Motor neuron (in vitro differentiated cells): ENCODE measurements at regions not wholly inside any gene's neighbourhood (a gene's known extent, or its start where the extent isn't known, plus 50 kb on each side); places are given as distances from the start of the nearest gene placed in this dataset.
A peak's percentile ranks its signal among the peaks of the same experiment; 100 is the strongest.

Source experiments
- ATAC-seq, 8 experiments: fragments of 200-7000 bp; cut with Tn5 transposase; replicated peaks in 6 of 8; 2 replicates each; pipeline ENCODE4 v1.8.0; 2021; ENCODE audit warnings: mild to moderate bottlenecking in 8 of 8, moderate library complexity in 8 of 8
- H3K27ac ChIP-seq, 2 donors: fragments of 250-450 bp; sonication (Bioruptor Pico); 2 replicates each; pipeline ENCODE4 v1.9.0; 2021; ENCODE audit warnings: antibody characterized with exemption in 2 of 2, mild to moderate bottlenecking in 2 of 2, moderate library complexity in 1 of 2
- H3K4me1 ChIP-seq, 2 donors: fragments of 250-450 bp; sonication (Bioruptor Pico); replicated peaks in 1 of 2; 2 replicates each; pipeline ENCODE4 v1.6.1; 2021; ENCODE audit warnings: antibody characterized with exemption in 2 of 2, mild to moderate bottlenecking in 2 of 2, moderate library complexity in 1 of 2
- H3K4me3 ChIP-seq, 5 donors: fragments of 250-450 bp; sonication (Bioruptor Pico); 2 replicates each; pipeline ENCODE4 v1.9.0; 2021; ENCODE audit warnings: antibody characterized with exemption in 5 of 5, mild to moderate bottlenecking in 5 of 5, moderate library complexity in 4 of 5
- WGBS, 10 experiments: fragments of 450-650 bp; shearing (Covaris generic); methylation state at CpG; one replicate each; pipeline ENCODE4 v1.0.0; 2022; 5-methylcytosine and 5-hydroxymethylcytosine counted together
- in situ Hi-C, 9 experiments: fragments of 400-800 bp; cut with MboI; loops; one replicate each; pipeline ENCODE4 v1.15.0; 2021; ENCODE audit warnings: low sequenced_read_pairs in 9 of 9, low pct_unique_long_range_greater_than_20kb in 2 of 9; ENCODE audit not compliant: unreplicated experiment in 9 of 9

DNA sequence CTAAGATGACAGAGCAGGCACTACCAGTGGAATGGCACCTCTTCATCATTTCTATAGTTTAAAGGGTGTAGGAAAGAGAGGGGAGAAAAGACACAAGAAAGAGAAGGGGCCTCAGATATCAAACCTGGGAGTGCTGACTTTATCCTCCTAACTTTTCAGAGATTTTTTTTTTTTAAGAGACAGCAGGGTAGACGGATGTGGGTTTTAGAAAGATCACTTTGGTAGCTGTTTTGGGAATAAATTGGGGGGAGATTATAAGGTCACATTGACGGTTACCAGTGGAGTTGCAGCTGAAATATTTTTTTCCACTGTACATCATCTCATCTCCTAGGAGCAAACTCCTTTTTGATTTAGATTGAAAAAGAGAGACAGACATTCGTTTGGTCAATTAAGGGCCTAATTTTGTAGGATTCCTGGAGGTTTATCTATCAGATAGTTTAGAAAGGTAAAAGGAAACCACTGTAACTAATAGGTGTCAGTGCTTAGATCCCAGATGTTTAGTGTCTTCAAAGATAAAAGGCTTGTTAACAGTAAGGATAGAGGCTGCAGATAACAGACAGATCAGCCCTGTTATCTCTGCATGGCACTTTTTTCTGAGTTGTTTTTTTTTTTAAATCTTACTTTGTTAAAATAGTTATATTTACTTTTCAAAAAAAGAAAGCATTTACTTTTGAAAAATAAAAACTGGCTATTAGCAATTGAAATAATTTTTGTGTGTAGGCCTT is 1057.0 kb downstream of the IGSF11 start:
- ATAC-seq = no peak
- WGBS, 10 experiments = 13 to 100% (median 83%) methylated on average over 1 to 3 of the region's 3 CpGs; no CpG with 5 or more reads in 1 of the 10 experiments
- Histone ChIP-seq H3K27ac (no peak overlapping the region), H3K4me1 (no peaks in the 10 kb centered on the region), H3K4me3 (no peak overlapping the region)
- in situ Hi-C loops = loop anchor here in 1 of 9 experiments (25.0 kb wide), 1 partner anchor 415 kb away; no protein-coding TSS in a partner anchor

DNA sequence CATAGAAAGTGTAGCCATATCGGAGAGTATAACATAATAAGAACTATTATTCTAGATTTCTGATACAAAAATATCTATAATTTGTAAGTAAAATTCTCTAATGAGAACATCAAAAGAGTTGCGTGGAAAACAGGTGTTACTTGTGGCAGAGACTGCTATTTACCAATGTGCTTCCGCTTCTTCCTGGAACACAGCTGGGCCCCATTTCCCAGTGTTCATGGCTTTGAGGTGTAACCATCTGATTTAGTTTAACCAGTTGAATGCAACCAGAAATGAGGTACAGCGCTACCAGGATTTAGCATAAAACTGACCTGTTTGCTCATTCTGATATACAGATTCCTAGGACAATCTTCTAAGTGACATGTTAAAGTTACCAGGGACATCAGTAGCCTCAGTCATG is 1055.2 kb downstream of the IGSF11 start:
- 10 to 100% (median 93%) methylated on average over 1 to 4 of the region's 4 CpGs; no CpG with 5 or more reads in 1 of the 10 experiments for WGBS, 10 experiments
- ATAC-seq = no peak

DNA sequence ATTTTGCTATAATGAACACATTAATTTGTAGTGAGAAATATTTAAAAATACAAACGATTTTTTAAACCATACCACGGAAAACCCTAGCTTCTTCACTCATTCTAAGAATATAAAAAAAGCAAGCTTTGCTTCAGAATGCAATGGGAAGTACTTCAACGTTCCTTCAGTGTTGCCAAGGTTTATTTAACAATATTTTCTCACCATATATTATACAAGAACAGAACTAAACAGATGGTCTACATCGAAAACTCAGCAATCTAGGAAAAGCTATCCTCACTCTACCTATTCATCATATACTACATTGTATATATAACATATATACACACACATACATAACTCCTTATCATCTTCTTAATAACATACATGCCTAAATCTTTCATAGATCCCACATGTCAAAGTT is 1047.4 kb downstream of the IGSF11 start:
- WGBS, 10 experiments = 7 to 95% (median 77%) methylated on average over 2 to 4 of the region's 4 CpGs
- H3K27ac ChIP-seq = no peak overlapping the region
- peaks cover 0 to 15% of the 10 kb centered on the region in 2 donors for H3K4me1 ChIP-seq
- in situ Hi-C loops = loop anchor here in 1 of 9 experiments (25.0 kb wide), 1 partner anchor 425 kb away; no protein-coding TSS in a partner anchor
- no peak overlapping the region for H3K4me3 ChIP-seq
- no peak for ATAC-seq

More for the DNA sequence above, 1055.2 kb downstream of the IGSF11 start:
- H3K4me1 ChIP-seq = no peaks in the 10 kb centered on the region
- H3K4me3 ChIP-seq = no peak overlapping the region
- no peak overlapping the region for H3K27ac ChIP-seq
- in situ Hi-C loops = loop anchor here in 1 of 9 experiments (25.0 kb wide), 1 partner anchor 417 kb away; no protein-coding TSS in a partner anchor

DNA sequence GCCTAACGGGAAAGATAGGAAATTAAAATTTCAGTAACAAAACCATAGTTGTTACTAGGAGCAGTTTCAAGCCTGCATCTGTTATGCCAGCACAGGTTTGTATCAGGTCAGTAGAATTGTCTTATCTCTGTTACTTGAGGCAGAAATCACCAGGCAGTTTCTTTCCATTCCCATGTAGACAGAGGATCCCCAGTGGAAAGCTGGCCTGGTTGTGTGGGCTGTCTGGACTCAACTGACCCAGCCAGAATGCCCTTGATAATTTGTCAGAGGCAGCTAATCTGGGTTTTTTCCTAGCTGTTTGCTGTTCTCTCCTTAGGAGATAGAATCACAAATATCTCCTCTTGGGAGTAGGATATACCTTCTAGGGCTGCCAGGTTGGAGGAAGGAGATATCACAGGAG is 1044.7 kb downstream of the IGSF11 start:
- in situ Hi-C loops = loop anchor here in 1 of 9 experiments (25.0 kb wide), 1 partner anchor 428 kb away; no protein-coding TSS in a partner anchor
- Histone ChIP-seq H3K4me1 (peaks cover 0 to 17% of the 10 kb centered on the region in 2 donors), H3K27ac (no peak overlapping the region), H3K4me3 (no peak overlapping the region)
- no peak for ATAC-seq
- WGBS, 10 experiments = 29 to 100% (median 100%) methylated on average over 1 of the region's 1 CpG; no CpG with 5 or more reads in 5 of the 10 experiments

GRCh38 chr3:117990627-117991026 is 1044.0 kb downstream of the IGSF11 start:
- H3K4me1 ChIP-seq = peaks cover 0 to 17% of the 10 kb centered on the region in 2 donors
- in situ Hi-C loops = loop anchor here in 1 of 9 experiments (25.0 kb wide), 1 partner anchor 428 kb away; no protein-coding TSS in a partner anchor
- 0 to 100% (median 51%) methylated on average over 1 of the region's 1 CpG; no CpG with 5 or more reads in 2 of the 10 experiments for WGBS, 10 experiments
- H3K4me3 ChIP-seq = no peak overlapping the region
- peak in 5 of 8 experiments; percentile 28 to 59 (median 57) for ATAC-seq
- no peak overlapping the region for H3K27ac ChIP-seq

GRCh38 chr3:117995842-117996437 is 1038.7 kb downstream of the IGSF11 start:
- WGBS, 10 experiments = 0 to 44% (median 16%) methylated on average over 2 to 7 of the region's 9 CpGs; no CpG with 5 or more reads in 2 of the 10 experiments
- peak overlapping the region; percentile 47 to 87 (median 53) for H3K4me3 ChIP-seq
- in situ Hi-C loops = loop anchor here in 1 of 9 experiments (25.0 kb wide), 1 partner anchor 434 kb away; no protein-coding TSS in a partner anchor
- H3K27ac ChIP-seq = peak overlapping the region in 1 of 2 donors; percentile 5
- peaks cover 0 to 7% of the 10 kb centered on the region in 2 donors for H3K4me1 ChIP-seq
- ATAC-seq = no peak

GRCh38 chr3:117997201-117998049 is 1037.2 kb downstream of the IGSF11 start:
- 0 to 21% (median 9%) methylated on average over 2 to 29 of the region's 48 CpGs; no CpG with 5 or more reads in 2 of the 10 experiments for WGBS, 10 experiments
- peak overlapping the region; percentile 47 to 87 (median 53) for H3K4me3 ChIP-seq
- peaks cover 0 to 7% of the 10 kb centered on the region in 2 donors for H3K4me1 ChIP-seq
- peak overlapping the region; percentile 47 to 82 for H3K27ac ChIP-seq
- in situ Hi-C loops = loop anchor here in 1 of 9 experiments (25.0 kb wide), 1 partner anchor 435 kb away; no protein-coding TSS in a partner anchor
- ATAC-seq = peak; percentile 82 to 97 (median 86)

DNA sequence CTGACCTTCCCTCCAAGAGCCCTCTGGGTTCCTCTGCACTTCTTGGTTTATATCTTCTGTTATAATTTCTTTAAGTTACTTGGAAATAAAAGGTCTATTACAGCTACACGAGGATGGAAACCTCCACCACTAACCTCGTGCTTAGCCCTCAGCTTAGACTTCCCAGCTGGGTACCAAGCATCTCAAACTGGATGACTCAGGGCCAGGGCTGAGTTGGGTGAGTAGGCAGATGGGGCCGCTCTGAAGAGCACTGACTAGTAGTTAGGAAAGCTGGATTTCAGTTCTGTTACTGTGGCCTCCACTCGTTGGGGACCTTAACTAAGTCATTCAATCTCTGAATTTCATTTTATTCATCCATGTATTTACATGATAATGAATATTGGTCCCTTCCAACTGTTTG is 1036.6 kb downstream of the IGSF11 start:
- no peak overlapping the region for H3K4me3 ChIP-seq
- H3K27ac ChIP-seq = no peak overlapping the region
- 0 to 100% (median 32%) methylated on average over 1 to 4 of the region's 4 CpGs; no CpG with 5 or more reads in 4 of the 10 experiments for WGBS, 10 experiments
- in situ Hi-C loops = loop anchor here in 1 of 9 experiments (25.0 kb wide), 1 partner anchor 436 kb away; no protein-coding TSS in a partner anchor
- peaks cover 0 to 7% of the 10 kb centered on the region in 2 donors for H3K4me1 ChIP-seq
- peak in 1 of 8 experiments; percentile 9 for ATAC-seq

- Histone ChIP-seq H3K4me3 (no peak overlapping the region), H3K4me1 (peaks cover 0 to 5% of the 10 kb centered on the region in 2 donors), H3K27ac (no peak overlapping the region)
- in situ Hi-C loops = no loop called here
- 39 to 100% (median 94%) methylated on average over 1 to 2 of the region's 2 CpGs; no CpG with 5 or more reads in 3 of the 10 experiments for WGBS, 10 experiments
- ATAC-seq = no peak
Observed at GRCh38 chr3:118000219-118000618, 1034.4 kb downstream of the IGSF11 start.

GRCh38 chr3:118001380-118001779 is 1033.3 kb downstream of the IGSF11 start:
- Histone ChIP-seq H3K27ac (no peak overlapping the region), H3K4me1 (peaks cover 0 to 5% of the 10 kb centered on the region in 2 donors), H3K4me3 (no peak overlapping the region)
- 0 to 40% (median 23%) methylated on average over 1 to 2 of the region's 2 CpGs; no CpG with 5 or more reads in 3 of the 10 experiments for WGBS, 10 experiments
- in situ Hi-C loops = no loop called here
- ATAC-seq = no peak

DNA sequence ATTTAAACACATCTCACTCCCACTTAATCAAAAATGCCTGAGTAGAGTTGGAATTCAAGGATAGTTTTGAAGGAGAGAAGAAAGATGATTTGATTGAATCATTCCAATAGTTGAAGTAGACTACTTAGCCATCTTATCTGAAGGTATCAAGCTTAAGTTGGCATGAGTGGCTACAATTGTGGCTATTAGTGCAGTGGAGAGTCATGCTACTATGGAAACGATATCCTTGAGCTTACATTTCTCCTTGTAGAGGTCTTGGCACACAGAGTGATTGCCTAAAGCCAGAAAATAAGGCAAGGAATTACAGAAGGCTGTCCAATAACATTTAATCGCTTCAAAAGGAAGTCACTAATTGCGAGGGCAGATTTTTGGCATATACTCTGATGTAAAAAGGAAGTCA is 1022.7 kb downstream of the IGSF11 start:
- no peaks in the 10 kb centered on the region for H3K4me1 ChIP-seq
- WGBS, 10 experiments = 0 to 95% (median 78%) methylated on average over 1 to 3 of the region's 3 CpGs; no CpG with 5 or more reads in 1 of the 10 experiments
- no peak overlapping the region for H3K27ac ChIP-seq
- no peak for ATAC-seq
- in situ Hi-C loops = no loop called here
- no peak overlapping the region for H3K4me3 ChIP-seq

DNA sequence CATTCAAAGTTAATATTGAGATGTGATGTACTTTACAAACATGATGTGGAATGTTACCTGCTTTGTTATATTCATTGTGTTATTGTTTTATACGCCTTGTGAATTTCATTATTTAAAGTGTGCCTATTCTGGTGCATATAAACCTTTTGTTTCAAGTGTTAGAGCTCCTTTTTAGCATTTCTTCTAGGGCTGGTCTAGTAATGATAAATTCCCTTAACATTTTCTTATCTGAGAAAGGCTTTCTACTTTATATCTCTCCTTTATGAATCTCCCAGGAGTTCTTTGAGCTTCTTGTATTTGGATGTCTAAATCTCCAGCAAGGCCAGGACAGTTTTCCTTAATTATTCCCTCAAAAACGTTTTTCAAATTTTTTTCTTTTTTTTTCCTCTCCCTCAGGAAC is 1005.6 kb downstream of the IGSF11 start:
- WGBS, 10 experiments = 0 to 60% (median 13%) methylated on average over 1 to 2 of the region's 2 CpGs
- ATAC-seq = no peak

More for the DNA sequence above, 1005.6 kb downstream of the IGSF11 start:
- H3K27ac ChIP-seq = no peak overlapping the region
- in situ Hi-C loops = no loop called here
- H3K4me3 ChIP-seq = no peak overlapping the region
- H3K4me1 ChIP-seq = no peaks in the 10 kb centered on the region
